Thyroid gland (tissue), 4 donors: ENCODE measurements at regions not wholly inside any gene's neighbourhood (a gene's known extent, or its start where the extent isn't known, plus 50 kb on each side); places are given as distances from the start of the nearest gene placed in this dataset.

Experiments used
- CTCF ChIP-seq, 6 experiments: fragments of 200-600 bp in 3 of 6; fragments of 450-650 bp in 3 of 6; sonication (generic) in 3 of 6; IDR thresholded peaks; one replicate each; pipeline ENCODE4 v1.5.1; 2016 to 2019; ENCODE audit warnings: antibody characterized with exemption in 6 of 6, mild to moderate bottlenecking in 2 of 6, inconsistent platforms in 1 of 6, moderate library complexity in 1 of 6
- POLR2A ChIP-seq, 2 donors: fragments of 450-650 bp; IDR thresholded peaks; one replicate each; pipeline ENCODE4 v1.6.1; 2017; ENCODE audit warnings: antibody characterized with exemption in 2 of 2, mild to moderate bottlenecking in 2 of 2, moderate library complexity in 1 of 2

GRCh38 chr2:188889187-188889586, 85.0 kb upstream of the COL3A1 start:
- TF ChIP-seq CTCF (IDR thresholded peaks at IDR 0.05): no peak
- no peak for TF ChIP-seq POLR2A (IDR thresholded peaks at IDR 0.05)
